NCI-H748 (cell line): ENCODE measurements at regions not wholly inside any gene's neighbourhood (a gene's known extent, or its start where the extent isn't known, plus 50 kb on each side); places are given as distances from the start of the nearest gene placed in this dataset.
"Not testable (repeated sequence)": the region's sequence is repeated elsewhere in the genome, so short reads cannot be mapped to it uniquely, and the experiment has no call there.

ENCODE experiments used
- DNase-seq: peaks from one replicate; lab custom pipeline; 2025; ENCODE audit not compliant: unreplicated experiment; lab: John Stamatoyannopoulos, UW

DNA sequence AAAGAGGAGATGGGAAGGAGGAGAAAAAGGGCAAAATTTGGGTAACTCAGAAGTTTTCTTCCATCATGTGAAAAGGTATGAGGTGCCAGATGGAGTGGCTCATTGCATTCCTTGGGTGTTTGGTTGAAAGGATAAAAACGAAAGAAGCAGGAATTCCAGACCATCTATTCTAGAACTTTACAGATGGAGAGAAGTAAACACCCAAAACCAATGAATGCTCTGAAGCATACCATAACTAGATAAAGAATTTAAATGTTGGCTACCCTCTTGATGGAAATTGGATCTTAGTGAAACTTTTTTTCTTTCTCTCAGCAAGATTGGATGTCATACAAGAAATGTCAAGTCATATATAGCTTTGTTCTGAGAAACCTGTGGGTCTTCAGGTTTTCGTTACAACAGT, 175.6 kb upstream of the FAR2 start:
- DNase-seq: no peak

- DNase-seq: no peak
These were observed 174.9 kb upstream of the FAR2 start for GRCh38 chr12:28974166-28974565.

DNA sequence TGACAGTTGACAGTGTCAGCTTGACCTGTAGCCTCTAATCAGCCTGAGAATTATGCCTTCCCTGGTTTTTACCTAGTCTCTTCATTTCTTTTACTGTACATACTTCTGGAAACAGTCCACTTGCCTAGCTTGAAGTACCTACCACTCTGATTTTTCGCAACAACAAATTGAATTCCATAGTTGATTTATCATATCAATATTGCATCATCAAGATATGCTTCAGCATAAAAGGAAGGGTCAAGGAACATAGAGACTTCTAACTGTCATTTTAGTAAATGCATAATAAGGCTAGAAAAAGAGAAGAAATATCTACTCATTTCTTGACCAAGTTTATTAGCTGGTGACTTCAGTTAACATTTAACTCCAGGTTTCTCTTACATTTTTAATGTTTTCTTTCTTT, 174.2 kb upstream of the FAR2 start:
- DNase-seq: no peak

GRCh38 chr12:28975564-28976340, 173.3 kb upstream of the FAR2 start:
- DNase-seq: no peak

- DNase-seq: no peak
These were observed 168.6 kb upstream of the FAR2 start for GRCh38 chr12:28980436-28980835.

- no peak for DNase-seq
These were observed 161.3 kb upstream of the FAR2 start for GRCh38 chr12:28987538-28988324.

GRCh38 chr12:28988325-28988704, 160.8 kb upstream of the FAR2 start:
- no peak for DNase-seq

DNA sequence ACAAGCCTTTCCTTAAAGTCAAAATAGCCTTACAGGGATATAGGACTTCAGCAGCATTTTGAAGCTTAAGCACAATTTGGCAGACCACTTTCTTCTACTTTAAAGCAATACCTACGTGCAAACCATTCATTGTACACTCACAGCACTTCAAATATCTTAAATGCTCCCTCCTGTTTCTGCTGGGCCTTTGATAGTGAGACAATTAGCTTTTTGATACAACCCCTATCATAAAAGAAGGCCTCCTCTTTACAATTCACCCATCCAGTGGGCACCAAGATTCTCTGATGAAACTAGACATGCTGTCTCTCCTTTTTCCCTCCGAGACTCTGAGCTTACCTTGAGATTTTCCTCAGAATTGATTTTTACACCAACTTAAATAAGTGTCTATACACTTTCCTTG, 157.5 kb upstream of the FAR2 start:
- DNase-seq: no peak

GRCh38 chr12:28993720-28994119, 155.4 kb upstream of the FAR2 start:
- DNase-seq: no peak

- DNase-seq: no peak
These were observed 154.8 kb upstream of the FAR2 start for GRCh38 chr12:28994179-28994715.

- DNase-seq: no peak
These were observed 152.4 kb upstream of the FAR2 start for GRCh38 chr12:28996688-28997087.

- DNase-seq: no peak
These were observed 150.4 kb upstream of the FAR2 start for GRCh38 chr12:28998662-28999120.

DNA sequence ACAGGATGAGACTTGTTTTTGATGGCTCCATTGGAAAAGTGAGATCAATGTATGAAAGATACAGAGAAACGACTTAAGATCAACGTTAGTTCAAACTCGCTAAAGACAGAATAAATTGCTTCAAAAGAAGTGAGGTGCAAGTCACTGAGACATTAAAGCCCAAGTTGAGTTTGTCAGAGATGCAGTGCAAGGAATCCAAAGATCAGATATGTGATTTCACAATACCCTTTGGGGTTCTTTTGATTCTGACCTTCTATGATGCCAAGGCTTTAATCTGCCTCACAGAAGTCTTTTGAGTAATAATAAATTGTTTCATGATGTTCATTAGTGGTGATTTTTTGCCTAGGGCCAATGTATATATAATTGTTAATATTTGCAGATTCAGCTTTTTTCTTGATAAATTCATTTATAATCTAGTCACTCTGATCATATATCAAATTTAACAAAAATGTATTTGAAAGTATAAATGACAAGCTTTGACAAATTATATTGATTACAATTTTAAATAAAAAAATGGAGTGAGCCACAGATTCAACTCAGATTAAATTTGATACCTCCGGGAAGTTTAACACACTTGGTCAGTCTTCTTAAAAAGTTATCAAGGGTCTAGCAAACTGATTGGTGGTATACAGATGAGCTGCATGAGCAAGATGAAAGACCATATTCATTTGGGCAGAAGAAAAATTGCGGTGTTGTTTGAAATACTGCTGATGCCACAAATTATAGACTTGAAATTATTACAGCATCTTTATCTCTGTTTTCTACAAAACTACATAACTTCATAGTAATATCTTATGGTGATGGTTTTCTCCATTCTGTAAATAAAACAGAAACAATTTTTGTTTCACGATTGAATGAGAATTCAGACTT, 144.8 kb upstream of the FAR2 start:
- no peak for DNase-seq

- DNase-seq: no peak
These were observed 144.2 kb upstream of the FAR2 start for GRCh38 chr12:29004936-29005304.

- no peak for DNase-seq
These were observed 140.3 kb upstream of the FAR2 start for GRCh38 chr12:29008786-29009185.

DNA sequence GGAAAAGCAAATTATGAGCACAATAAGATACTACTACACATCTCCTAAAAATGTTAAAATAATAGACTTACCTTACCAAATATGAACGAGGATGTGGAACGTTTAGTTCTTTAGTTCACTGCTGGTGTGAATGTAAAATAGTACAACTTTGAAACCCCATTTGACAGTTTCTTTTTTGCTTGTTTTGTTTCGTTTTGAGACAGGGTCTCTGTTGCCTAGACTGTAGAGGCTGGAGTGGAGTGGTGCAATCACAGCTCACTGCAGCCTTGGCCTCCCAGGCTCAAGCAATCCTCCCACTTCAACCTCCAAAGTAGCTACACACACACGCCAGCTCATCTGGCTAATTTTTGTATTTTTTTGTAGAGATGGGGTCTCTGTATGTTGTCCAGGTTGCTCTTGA, 136.4 kb upstream of the FAR2 start:
- DNase-seq: no peak

DNA sequence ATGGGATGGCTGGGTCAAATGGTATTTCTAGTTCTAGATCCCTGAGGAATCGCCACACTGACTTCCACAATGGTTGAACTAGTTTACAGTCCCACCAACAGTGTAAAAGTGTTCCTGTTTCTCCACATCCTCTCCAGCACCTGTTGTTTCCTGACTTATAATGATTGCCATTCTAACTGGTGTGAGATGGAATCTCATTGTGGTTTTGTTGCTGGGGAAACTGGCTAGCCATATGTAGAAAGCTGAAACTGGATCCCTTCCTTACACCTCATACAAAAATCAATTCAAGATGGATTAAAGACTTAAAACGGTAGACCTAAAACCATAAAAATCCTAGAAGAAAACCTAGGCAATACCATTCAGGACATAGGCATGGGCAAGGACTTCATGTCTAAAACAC, 131.5 kb upstream of the FAR2 start:
- DNase-seq: not testable (repeated sequence)

GRCh38 chr12:29023436-29024076, 125.5 kb upstream of the FAR2 start:
- no peak for DNase-seq

DNA sequence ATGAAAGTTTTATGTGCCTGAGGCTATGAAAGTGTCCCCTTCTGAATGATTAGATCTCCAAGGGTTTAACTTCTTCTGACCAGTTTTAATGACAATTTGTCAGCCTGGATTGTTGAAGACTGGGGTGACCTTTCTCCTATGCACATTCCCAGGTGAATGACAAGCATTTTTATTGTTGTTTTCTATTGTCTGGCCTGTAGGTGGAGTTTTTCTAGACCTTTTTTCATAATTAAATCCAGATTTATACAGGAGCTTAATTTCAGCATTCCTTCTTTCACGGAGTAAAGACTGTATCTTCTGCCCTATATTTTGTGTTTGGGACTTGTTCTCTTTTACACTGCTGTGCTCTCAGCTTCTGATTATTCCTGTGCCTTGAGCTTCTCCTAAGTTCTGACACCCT, 125.0 kb upstream of the FAR2 start:
- DNase-seq: no peak

GRCh38 chr12:29025937-29026336, 123.1 kb upstream of the FAR2 start:
- no peak for DNase-seq

- no peak for DNase-seq
These were observed 122.7 kb upstream of the FAR2 start for GRCh38 chr12:29026419-29026818.
